BE2C (cell line): ENCODE measurements at regions not wholly inside any gene's neighbourhood (a gene's known extent, or its start where the extent isn't known, plus 50 kb on each side); places are given as distances from the start of the nearest gene placed in this dataset.
"Not testable (repeated sequence)": the region's sequence is repeated elsewhere in the genome, so short reads cannot be mapped to it uniquely, and the experiment has no call there.

ENCODE experiments used
- DNase-seq: peaks from one replicate; pipeline ENCODE4 v3.0.0-alpha.2; 2020
- H3K27me3 ChIP-seq: fragments of 250-450 bp; sonication (Bioruptor Pico); 2 replicates; pipeline ENCODE4 v1.5.1; 2020; ENCODE audit warnings: mild to moderate bottlenecking
- H3K36me3 ChIP-seq: fragments of 250-450 bp; sonication (Bioruptor Pico); 2 replicates; pipeline ENCODE4 v1.5.1; 2020; ENCODE audit warnings: mild to moderate bottlenecking
- H3K4me1 ChIP-seq: fragments of 250-450 bp; sonication (Bioruptor Pico); 2 replicates; pipeline ENCODE4 v1.5.1; 2020
- H3K4me3 ChIP-seq: 2 replicates; pipeline ENCODE4 v1.5.1; 2011; ENCODE audit warnings: low read depth, low read length
- H3K9me3 ChIP-seq: fragments of 250-450 bp; sonication (Bioruptor Pico); 2 replicates; pipeline ENCODE4 v1.5.1; 2020
- TF ChIP-seq, protein P1 (sequence below): IDR thresholded peaks from 2 replicates; pipeline ENCODE4 v1.5.1; 2012; ENCODE audit warnings: mild to moderate bottlenecking, low read depth, low read length

DNA sequence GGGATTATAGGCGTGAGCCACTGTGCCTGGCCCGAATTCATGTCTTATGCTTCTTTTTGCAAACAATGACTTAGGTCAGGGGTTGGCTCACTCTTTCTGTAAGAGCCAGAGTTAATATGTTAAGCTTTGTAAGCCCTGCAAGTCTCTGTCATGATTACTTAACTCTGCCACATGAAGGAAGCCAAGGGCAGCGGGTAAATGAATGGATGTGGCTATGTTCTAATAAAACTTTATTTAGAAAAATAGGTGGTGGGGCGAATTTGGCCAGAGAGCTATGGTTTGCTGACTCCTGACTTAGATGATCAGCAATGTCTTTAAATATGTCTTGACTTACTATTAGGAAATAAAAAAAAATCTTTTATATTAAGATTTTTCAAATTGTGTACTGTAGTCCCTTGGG, 114.9 kb upstream of the ZFP64 start:
- Histone ChIP-seq H3K9me3 (no peaks in the 10 kb centered on the region), H3K4me1 (peaks cover 5% of the 10 kb centered on the region), H3K36me3 (no peaks in the 10 kb centered on the region), H3K27me3 (no peaks in the 10 kb centered on the region; the same call in 1 of the 2 replicates), H3K4me3 (no peak overlapping the region)
- TF ChIP-seq, protein P1, sequence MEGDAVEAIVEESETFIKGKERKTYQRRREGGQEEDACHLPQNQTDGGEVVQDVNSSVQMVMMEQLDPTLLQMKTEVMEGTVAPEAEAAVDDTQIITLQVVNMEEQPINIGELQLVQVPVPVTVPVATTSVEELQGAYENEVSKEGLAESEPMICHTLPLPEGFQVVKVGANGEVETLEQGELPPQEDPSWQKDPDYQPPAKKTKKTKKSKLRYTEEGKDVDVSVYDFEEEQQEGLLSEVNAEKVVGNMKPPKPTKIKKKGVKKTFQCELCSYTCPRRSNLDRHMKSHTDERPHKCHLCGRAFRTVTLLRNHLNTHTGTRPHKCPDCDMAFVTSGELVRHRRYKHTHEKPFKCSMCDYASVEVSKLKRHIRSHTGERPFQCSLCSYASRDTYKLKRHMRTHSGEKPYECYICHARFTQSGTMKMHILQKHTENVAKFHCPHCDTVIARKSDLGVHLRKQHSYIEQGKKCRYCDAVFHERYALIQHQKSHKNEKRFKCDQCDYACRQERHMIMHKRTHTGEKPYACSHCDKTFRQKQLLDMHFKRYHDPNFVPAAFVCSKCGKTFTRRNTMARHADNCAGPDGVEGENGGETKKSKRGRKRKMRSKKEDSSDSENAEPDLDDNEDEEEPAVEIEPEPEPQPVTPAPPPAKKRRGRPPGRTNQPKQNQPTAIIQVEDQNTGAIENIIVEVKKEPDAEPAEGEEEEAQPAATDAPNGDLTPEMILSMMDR: no peak
- no peak for DNase-seq

DNA sequence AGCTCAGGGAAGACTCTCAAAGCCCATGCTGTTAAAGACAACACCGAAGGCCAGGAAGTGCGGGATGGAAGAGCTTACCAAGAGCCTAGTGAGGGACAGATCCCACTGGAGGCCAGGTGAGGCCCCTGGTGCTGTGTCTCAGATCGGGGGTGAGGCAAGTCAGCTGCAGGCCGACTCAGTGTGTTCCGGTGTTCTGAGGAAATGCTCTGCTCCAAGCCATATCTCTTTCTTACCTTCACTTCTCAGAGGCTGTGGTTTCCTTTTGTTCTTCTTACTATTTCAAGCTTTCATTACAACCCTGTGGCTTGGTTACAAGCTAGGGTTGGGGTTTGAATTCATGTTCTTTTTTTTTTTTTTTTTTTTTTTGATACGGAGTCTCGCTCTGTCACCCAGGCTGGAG, 114.3 kb upstream of the ZFP64 start:
- Histone ChIP-seq H3K4me1 (peaks cover 5% of the 10 kb centered on the region), H3K4me3 (no peak overlapping the region), H3K36me3 (no peaks in the 10 kb centered on the region), H3K27me3 (no peaks in the 10 kb centered on the region; the same call in 1 of the 2 replicates), H3K9me3 (no peaks in the 10 kb centered on the region)
- DNase-seq: no peak
- TF ChIP-seq, protein P1: no peak

DNA sequence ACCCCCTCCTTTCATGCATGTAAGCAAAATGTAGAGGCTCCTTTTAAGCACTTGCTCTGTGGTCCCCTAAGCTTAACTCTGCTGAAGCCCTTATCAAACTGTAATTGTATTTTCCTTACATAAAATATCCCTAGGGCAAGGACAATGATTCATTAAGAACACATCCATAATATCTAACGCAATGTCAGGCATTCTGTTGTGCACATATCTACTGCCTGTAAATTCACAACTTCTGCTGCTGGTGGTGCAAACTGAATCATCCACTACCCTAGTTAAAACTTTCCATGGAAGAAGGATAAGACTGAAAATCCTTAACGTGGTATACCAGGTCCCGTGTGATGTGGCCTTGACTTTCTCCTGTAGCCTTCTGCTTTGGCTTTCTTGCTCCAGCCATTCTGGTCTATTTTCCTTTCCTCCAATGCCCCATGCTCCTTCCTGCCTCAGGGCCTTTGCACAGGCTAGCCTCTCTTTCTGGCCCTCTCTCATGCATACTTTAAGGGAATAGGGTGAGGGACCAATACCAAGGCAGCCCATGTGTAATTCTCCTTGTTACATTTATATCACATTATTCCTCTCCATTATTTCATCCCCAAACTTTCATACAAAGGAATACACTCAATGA, 113.6 kb upstream of the ZFP64 start:
- no peaks in the 10 kb centered on the region for H3K9me3 ChIP-seq
- TF ChIP-seq, protein P1: no peak
- H3K36me3 ChIP-seq: no peaks in the 10 kb centered on the region
- H3K27me3 ChIP-seq: no peaks in the 10 kb centered on the region; the same call in 1 of the 2 replicates
- H3K4me3 ChIP-seq: no peak overlapping the region
- H3K4me1 ChIP-seq: peaks cover 5% of the 10 kb centered on the region
- no peak for DNase-seq

DNA sequence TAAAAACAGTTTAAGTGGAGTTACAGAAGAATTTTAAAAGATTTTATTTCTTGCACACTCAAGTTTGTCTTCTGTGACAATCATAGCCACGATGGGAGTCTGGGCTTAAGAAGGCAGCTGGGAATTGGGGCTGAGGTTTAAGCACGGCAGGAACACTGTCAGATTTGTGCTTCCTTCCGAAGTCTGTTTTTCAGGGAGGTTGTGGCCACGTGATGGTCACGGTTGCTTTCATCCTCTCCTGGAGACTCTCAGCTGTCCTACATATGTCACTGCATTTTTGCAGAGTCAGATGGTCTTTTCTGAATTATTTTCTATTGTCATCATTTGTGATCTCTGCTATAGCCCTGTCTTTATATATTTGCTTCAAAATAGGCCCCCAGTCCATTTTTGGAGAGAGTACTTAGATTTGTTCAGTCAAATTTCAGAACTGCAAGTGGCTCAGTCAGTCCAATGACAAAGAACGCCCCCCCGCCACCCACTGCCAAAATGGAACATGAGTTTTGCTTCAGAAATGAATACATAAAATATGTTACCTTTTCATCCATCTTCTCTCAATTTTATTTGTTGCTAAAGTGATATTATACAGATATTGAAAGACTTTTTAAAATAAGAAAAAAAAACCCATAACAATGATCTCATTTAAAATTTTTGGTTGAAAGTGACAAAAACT, 111.8 kb upstream of the ZFP64 start:
- DNase-seq: no peak
- H3K9me3 ChIP-seq: no peaks in the 10 kb centered on the region
- H3K27me3 ChIP-seq: no peaks in the 10 kb centered on the region; the same call in 1 of the 2 replicates
- no peak overlapping the region for H3K4me3 ChIP-seq
- no peaks in the 10 kb centered on the region for H3K36me3 ChIP-seq
- TF ChIP-seq, protein P1: no peak
- H3K4me1 ChIP-seq: peaks cover 5% of the 10 kb centered on the region

DNA sequence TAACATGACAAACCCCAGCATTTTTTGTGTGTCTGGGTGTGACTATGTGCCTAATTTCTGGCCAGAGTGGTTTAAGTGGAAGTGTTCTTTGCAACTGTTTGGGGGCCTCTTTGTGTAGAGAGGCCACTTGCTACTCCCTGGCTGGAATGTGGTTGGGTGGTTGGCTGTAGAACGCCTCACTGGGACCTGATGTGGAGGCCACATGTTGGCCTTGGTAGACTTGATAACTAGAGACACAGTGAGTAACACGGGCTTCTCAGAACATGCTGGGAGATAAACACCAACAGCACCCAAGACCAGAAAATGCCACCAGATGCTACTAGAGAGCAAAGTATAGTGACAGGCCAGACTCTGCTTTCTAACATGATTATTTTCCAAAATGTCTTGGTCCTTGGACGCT, 111.2 kb upstream of the ZFP64 start:
- no peak overlapping the region for H3K4me3 ChIP-seq
- no peaks in the 10 kb centered on the region for H3K9me3 ChIP-seq
- H3K27me3 ChIP-seq: no peaks in the 10 kb centered on the region; the same call in 1 of the 2 replicates
- no peaks in the 10 kb centered on the region for H3K36me3 ChIP-seq
- peaks cover 5% of the 10 kb centered on the region for H3K4me1 ChIP-seq
- TF ChIP-seq, protein P1: no peak
- DNase-seq: no peak

DNA sequence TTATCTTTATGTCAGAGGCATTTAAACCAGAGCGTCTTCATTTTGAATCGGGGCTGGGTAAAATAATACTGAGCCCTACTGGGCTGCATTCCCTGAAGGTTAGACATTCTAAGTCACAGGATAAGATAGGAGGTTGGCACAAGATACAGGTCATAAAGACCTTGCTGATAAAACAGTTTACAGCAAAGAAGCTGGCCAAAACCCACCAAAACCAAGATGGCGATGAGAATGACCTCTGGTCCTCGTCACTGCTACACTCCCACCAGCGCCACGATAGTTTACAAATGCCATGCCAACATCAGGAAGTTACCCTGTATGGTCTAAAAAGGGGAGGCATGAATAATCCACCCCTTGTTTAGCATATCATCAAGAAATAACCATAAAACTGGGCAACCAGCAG, 110.5 kb upstream of the ZFP64 start:
- H3K4me1 ChIP-seq, H3K27me3 ChIP-seq, DNase-seq, H3K9me3 ChIP-seq, H3K4me3 ChIP-seq, H3K36me3 ChIP-seq: not testable (repeated sequence)
